Tibial nerve (tissue), 4 donors: ENCODE measurements at regions not wholly inside any gene's neighbourhood (a gene's known extent, or its start where the extent isn't known, plus 50 kb on each side); places are given as distances from the start of the nearest gene placed in this dataset.

Experiments
- DNase-seq, 2 donors: peaks; one replicate each; pipeline ENCODE4 v3.0.0-alpha.2; 2019; ENCODE audit warnings: low spot score in 2 of 2
- H3K27ac ChIP-seq, 4 donors: fragments of 200-600 bp; sonication (generic) in 3 of 4; one replicate each; pipeline ENCODE4 v1.5.1; 2017 to 2019; ENCODE audit warnings: mild to moderate bottlenecking in 1 of 4
- H3K27me3 ChIP-seq, 2 donors: fragments of 200-600 bp; sonication (generic) in 1 of 2; one replicate each; pipeline versions ENCODE4 v1.5.1 to v1.6.0; 2017 to 2019
- H3K36me3 ChIP-seq, 3 donors: fragments of 200-600 bp; sonication (generic); one replicate each; pipeline ENCODE4 v1.5.1; 2018 to 2019
- H3K4me1 ChIP-seq, 4 donors: fragments of 200-600 bp; sonication (generic) in 3 of 4; one replicate each; pipeline ENCODE4 v1.5.1; 2017 to 2019
- H3K4me3 ChIP-seq, 4 donors: fragments of 200-600 bp; sonication (generic) in 3 of 4; one replicate each; pipeline ENCODE4 v1.5.1; 2017 to 2019; ENCODE audit warnings: mild to moderate bottlenecking in 1 of 4, moderate library complexity in 1 of 4
- H3K9me3 ChIP-seq, 4 donors: fragments of 200-600 bp; sonication (generic) in 3 of 4; one replicate each; pipeline ENCODE4 v1.5.1; 2017 to 2019
- EP300 ChIP-seq, 2 donors: sonication (generic); formaldehyde crosslinking; IDR thresholded peaks; one replicate each; pipeline ENCODE4 v1.6.1; 2017; ENCODE audit warnings: antibody characterized with exemption in 2 of 2, mild to moderate bottlenecking in 1 of 2
- POLR2A ChIP-seq, 2 donors: fragments of 450-650 bp; IDR thresholded peaks; one replicate each; pipeline ENCODE4 v1.6.1; 2017; ENCODE audit warnings: antibody characterized with exemption in 2 of 2, mild to moderate bottlenecking in 2 of 2, moderate library complexity in 2 of 2
- WGBS, 2 donors: methylation state at CpG; one replicate each; pipeline ENCODE4 v1.1.5; 2018; 5-methylcytosine and 5-hydroxymethylcytosine counted together
- TF ChIP-seq, protein P1 (sequence below), 5 experiments: fragments of 200-600 bp in 3 of 5; fragments of 450-650 bp in 2 of 5; sonication (generic) in 3 of 5; IDR thresholded peaks; one replicate each; pipeline ENCODE4 v1.5.1; 2016 to 2019; ENCODE audit warnings: antibody characterized with exemption in 5 of 5, mild to moderate bottlenecking in 3 of 5, moderate library complexity in 2 of 5

GRCh38 chr2:240329778-240330177 lies 105.7 kb upstream of the GPC1 start:
- Histone ChIP-seq H3K36me3 (no peaks in the 10 kb centered on the region), H3K27ac (no peak overlapping the region), H3K4me3 (no peak overlapping the region), H3K4me1 (peaks cover 0 to 11% (median 0%) of the 10 kb centered on the region in 4 donors), H3K9me3 (peaks cover 0 to 14% (median 2%) of the 10 kb centered on the region in 4 donors), H3K27me3 (no peaks in the 10 kb centered on the region)
- no peak for DNase-seq
- WGBS, 2 donors = 80 to 92% methylated on average over 6 of the region's 6 CpGs
- TF ChIP-seq EP300 (IDR thresholded peaks at IDR 0.05) (no peak), POLR2A (IDR thresholded peaks at IDR 0.05) (no peak)
- TF ChIP-seq, protein P1, sequence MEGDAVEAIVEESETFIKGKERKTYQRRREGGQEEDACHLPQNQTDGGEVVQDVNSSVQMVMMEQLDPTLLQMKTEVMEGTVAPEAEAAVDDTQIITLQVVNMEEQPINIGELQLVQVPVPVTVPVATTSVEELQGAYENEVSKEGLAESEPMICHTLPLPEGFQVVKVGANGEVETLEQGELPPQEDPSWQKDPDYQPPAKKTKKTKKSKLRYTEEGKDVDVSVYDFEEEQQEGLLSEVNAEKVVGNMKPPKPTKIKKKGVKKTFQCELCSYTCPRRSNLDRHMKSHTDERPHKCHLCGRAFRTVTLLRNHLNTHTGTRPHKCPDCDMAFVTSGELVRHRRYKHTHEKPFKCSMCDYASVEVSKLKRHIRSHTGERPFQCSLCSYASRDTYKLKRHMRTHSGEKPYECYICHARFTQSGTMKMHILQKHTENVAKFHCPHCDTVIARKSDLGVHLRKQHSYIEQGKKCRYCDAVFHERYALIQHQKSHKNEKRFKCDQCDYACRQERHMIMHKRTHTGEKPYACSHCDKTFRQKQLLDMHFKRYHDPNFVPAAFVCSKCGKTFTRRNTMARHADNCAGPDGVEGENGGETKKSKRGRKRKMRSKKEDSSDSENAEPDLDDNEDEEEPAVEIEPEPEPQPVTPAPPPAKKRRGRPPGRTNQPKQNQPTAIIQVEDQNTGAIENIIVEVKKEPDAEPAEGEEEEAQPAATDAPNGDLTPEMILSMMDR (IDR thresholded peaks at IDR 0.05) = no peak

DNA sequence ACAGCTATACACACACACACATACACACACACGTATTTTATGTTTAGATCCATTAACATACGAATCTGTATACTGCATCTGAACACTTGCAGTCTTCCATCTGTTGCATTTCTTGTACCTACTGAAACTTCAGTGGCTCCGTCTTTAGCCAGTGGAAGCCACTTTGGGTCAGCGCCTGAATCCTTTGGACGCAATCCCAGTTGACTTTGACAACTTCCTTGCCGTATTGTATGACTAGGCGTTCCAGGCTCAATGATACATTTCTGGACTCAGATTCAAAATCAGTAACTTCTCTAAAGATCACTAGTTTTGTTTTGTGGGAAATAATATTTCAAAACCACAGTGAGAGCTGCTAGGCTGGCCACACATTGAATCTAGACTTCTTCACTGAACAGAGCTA lies 101.5 kb upstream of the GPC1 start:
- Histone ChIP-seq H3K27me3 (peaks cover 0 to 4% of the 10 kb centered on the region in 2 donors), H3K4me3 (no peak overlapping the region), H3K27ac (no peak overlapping the region), H3K9me3 (peaks cover 0 to 14% (median 2%) of the 10 kb centered on the region in 4 donors), H3K36me3 (no peaks in the 10 kb centered on the region), H3K4me1 (no peaks in the 10 kb centered on the region)
- no peak for TF ChIP-seq EP300 (IDR thresholded peaks at IDR 0.05)
- TF ChIP-seq POLR2A (IDR thresholded peaks at IDR 0.05) = no peak
- TF ChIP-seq, protein P1 (IDR thresholded peaks at IDR 0.05) = no peak
- WGBS, 2 donors = 67 to 76% methylated on average over 7 of the region's 7 CpGs
- DNase-seq = no peak

DNA sequence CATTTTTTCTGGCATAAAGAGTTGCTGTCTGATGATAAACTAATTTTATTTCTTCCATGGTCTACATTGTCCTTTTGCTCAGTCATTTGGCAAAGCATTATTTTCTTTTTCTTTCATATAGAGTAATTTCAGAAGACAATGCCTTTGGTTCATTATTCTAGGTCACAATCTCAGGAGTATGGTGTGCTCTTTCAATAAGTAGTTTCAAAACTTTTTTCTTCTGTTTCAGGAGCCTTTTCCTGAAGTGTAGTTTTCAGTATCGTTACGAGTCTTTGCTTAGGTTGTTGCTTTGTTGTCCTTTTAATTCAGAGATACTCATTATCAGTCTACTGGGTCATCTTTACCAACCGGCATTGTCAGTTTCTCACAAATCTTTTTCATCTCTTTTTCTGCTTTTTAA lies 100.4 kb upstream of the GPC1 start:
- no peak overlapping the region for H3K27ac ChIP-seq
- peaks cover 0 to 14% (median 2%) of the 10 kb centered on the region in 4 donors for H3K9me3 ChIP-seq
- peaks cover 0 to 4% of the 10 kb centered on the region in 2 donors for H3K27me3 ChIP-seq
- 73 to 83% methylated on average over 3 of the region's 3 CpGs for WGBS, 2 donors
- H3K4me3 ChIP-seq = no peak overlapping the region
- TF ChIP-seq POLR2A (IDR thresholded peaks at IDR 0.05) (no peak), EP300 (IDR thresholded peaks at IDR 0.05) (no peak)
- TF ChIP-seq, protein P1 (IDR thresholded peaks at IDR 0.05) = no peak
- no peaks in the 10 kb centered on the region for H3K36me3 ChIP-seq
- peaks cover 0 to 3% (median 0%) of the 10 kb centered on the region in 4 donors for H3K4me1 ChIP-seq
- no peak for DNase-seq

DNA sequence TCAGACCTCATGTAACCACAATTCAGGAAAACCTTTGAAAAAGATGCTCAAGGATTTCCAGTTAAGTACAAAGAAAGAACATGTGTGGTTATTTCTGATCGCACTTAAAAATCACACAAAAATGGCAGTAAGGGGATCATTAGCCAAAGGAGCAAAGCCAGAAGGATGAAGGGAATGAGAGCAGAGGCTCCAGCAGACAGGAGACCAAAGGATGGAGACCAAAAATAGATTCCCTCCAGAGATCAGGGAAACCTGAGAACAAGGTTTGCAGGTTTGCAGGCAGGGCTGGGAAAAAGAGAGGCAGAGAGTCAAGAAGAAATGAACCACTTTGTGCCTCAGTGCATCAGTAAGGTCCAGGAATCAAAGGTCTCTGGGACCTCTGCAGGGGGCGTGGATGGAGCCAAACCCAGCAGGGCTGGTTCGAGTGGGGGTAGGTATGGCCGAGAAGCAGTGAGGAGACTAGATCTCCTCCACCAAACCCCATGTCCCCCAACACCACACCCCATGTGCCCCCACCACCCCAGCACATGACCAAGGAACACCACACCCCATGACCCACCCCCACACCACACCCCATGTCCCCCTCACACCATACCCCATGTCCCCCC lies 98.5 kb upstream of the GPC1 start:
- Histone ChIP-seq H3K27ac (no peak overlapping the region), H3K4me3 (no peak overlapping the region), H3K36me3 (no peaks in the 10 kb centered on the region), H3K9me3 (peaks cover 0 to 4% (median 0%) of the 10 kb centered on the region in 4 donors), H3K4me1 (peaks cover 0 to 9% (median 2%) of the 10 kb centered on the region in 4 donors), H3K27me3 (peaks cover 0 to 4% of the 10 kb centered on the region in 2 donors)
- WGBS, 2 donors = 89 to 92% methylated on average over 4 of the region's 4 CpGs
- TF ChIP-seq, protein P1 (IDR thresholded peaks at IDR 0.05) = no peak
- TF ChIP-seq EP300 (IDR thresholded peaks at IDR 0.05) (no peak), POLR2A (IDR thresholded peaks at IDR 0.05) (no peak)
- DNase-seq = no peak

GRCh38 chr2:240338274-240338673 lies 97.2 kb upstream of the GPC1 start:
- no peak for TF ChIP-seq POLR2A (IDR thresholded peaks at IDR 0.05)
- TF ChIP-seq EP300 (IDR thresholded peaks at IDR 0.05) = no peak
- TF ChIP-seq, protein P1 (IDR thresholded peaks at IDR 0.05) = no peak
- Histone ChIP-seq H3K36me3 (no peaks in the 10 kb centered on the region), H3K27ac (no peak overlapping the region), H3K9me3 (no peaks in the 10 kb centered on the region), H3K4me3 (no peak overlapping the region), H3K27me3 (peaks cover 0 to 4% of the 10 kb centered on the region in 2 donors), H3K4me1 (peaks cover 0 to 9% (median 2%) of the 10 kb centered on the region in 4 donors)
- WGBS, 2 donors = 79 to 81% methylated on average over 2 of the region's 2 CpGs
- no peak for DNase-seq
